Spleen (tissue), 11 donors: ENCODE measurements at regions not wholly inside any gene's neighbourhood (a gene's known extent, or its start where the extent isn't known, plus 50 kb on each side); places are given as distances from the start of the nearest gene placed in this dataset.
"Not testable (repeated sequence)": the region's sequence is repeated elsewhere in the genome, so short reads cannot be mapped to it uniquely, and the experiment has no call there.

ENCODE experiments used
- DNase-seq: peaks from one replicate; pipeline ENCODE4 v3.0.0-alpha.2; 2020
- H3K27ac ChIP-seq, 8 donors: fragments of 200-600 bp; sonication (generic) in 7 of 8; 1 replicate in 4 of 8; 2 replicates in 4 of 8; pipeline versions ENCODE4 v1.5.0 to v1.8.0; 2016 to 2021; ENCODE audit warnings: inconsistent platforms in 4 of 8, mild to moderate bottlenecking in 4 of 8, moderate library complexity in 1 of 8
- H3K27me3 ChIP-seq, 7 donors: fragments of 200-600 bp; sonication (generic) in 6 of 7; replicated peaks in 1 of 7; 1 replicate in 4 of 7; 2 replicates in 3 of 7; pipeline versions ENCODE4 v1.5.0 to v1.8.0; 2016 to 2021; ENCODE audit warnings: inconsistent platforms in 3 of 7, mild to moderate bottlenecking in 1 of 7
- H3K36me3 ChIP-seq, 6 donors: fragments of 200-600 bp; sonication (generic) in 5 of 6; 1 replicate in 4 of 6; 2 replicates in 2 of 6; pipeline versions ENCODE4 v1.5.0 to v1.8.0; 2016 to 2021; ENCODE audit warnings: inconsistent platforms in 2 of 6
- H3K4me1 ChIP-seq, 6 donors: fragments of 200-600 bp; sonication (generic) in 5 of 6; 1 replicate in 3 of 6; 2 replicates in 3 of 6; pipeline versions ENCODE4 v1.5.0 to v1.8.0; 2016 to 2021; ENCODE audit warnings: inconsistent platforms in 3 of 6
- H3K4me3 ChIP-seq, 8 donors: fragments of 200-600 bp; sonication (generic) in 7 of 8; 1 replicate in 4 of 8; 2 replicates in 4 of 8; pipeline versions ENCODE4 v1.5.0 to v1.8.0; 2016 to 2021; ENCODE audit warnings: inconsistent platforms in 4 of 8, mild to moderate bottlenecking in 4 of 8, moderate library complexity in 2 of 8
- H3K9me3 ChIP-seq, 8 donors: fragments of 200-600 bp; sonication (generic) in 7 of 8; 1 replicate in 4 of 8; 2 replicates in 4 of 8; pipeline versions ENCODE4 v1.5.0 to v1.8.0; 2016 to 2021; ENCODE audit warnings: inconsistent platforms in 4 of 8
- POLR2A ChIP-seq, 3 donors: fragments of 450-650 bp; IDR thresholded peaks; one replicate each; pipeline ENCODE4 v1.5.1; 2017; ENCODE audit warnings: antibody characterized with exemption in 3 of 3, mild to moderate bottlenecking in 1 of 3
- POLR2AphosphoS5 ChIP-seq, 3 donors: sonication (generic); formaldehyde crosslinking; IDR thresholded peaks; one replicate each; pipeline ENCODE4 v1.5.1; 2017; ENCODE audit warnings: antibody characterized with exemption in 3 of 3
- WGBS, 5 donors: extraction: QIAGEN DNeasy Blood & Tissue Kit in 3 of 5; methylation state at CpG; one replicate each; pipeline versions ENCODE4 v1.1.5 to v1.1.7; 2013 to 2018; 5-methylcytosine and 5-hydroxymethylcytosine counted together
- intact Hi-C: fragments of 100-400 bp; cut with DNase I; formaldehyde crosslinking; loops from one replicate; pipeline ENCODE4 v1.15.0; 2023; ENCODE audit warnings: low total_unique reads
- TF ChIP-seq, protein P1 (sequence below), 11 experiments: fragments of 200-600 bp in 7 of 11; fragments of 450-650 bp in 4 of 11; sonication (generic) in 4 of 11; IDR thresholded peaks in 8 of 11; conservative IDR thresholded peaks in 3 of 11; 1 replicate in 7 of 11; 2 replicates in 4 of 11; pipeline versions ENCODE4 v1.4.0 to v1.8.0; 2016 to 2021; ENCODE audit warnings: antibody characterized with exemption in 11 of 11, inconsistent platforms in 4 of 11, mild to moderate bottlenecking in 1 of 11
- donor health status: healthy with polysubstance abuse.
- donor health status: DM: no; HTN: no; CAD: no; lungs with moderate emphysema.
- donor health status: DM: no; HTN: no; CAD: no.
- donor health status: Bipolar disorder and iron deficiency.
- donor health status: healthy.
- donor health status: DM: no; HTN: no; CAD: no.
- donor health status: DM: yes; HTN: yes; CAD: no.

DNA sequence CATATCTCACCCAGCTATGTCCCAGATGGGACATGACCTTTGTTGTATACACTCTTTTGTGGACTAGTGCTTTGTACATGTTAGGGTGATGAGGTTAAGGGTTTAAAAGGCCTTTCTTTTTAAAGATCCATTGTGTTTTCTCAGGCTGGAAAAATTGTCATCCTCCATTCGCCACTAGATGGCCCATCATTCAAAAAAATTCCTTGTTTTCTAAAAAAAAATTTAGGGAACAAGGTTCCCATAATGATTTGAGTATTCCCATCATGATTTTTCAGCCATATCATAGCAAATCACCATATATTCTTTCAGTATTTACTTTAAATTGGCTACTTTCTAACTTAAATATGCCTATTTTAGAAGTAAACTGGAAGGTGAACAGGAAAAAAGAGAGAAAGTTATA, 91.9 kb upstream of the TMEM164 start:
- TF ChIP-seq, protein P1, sequence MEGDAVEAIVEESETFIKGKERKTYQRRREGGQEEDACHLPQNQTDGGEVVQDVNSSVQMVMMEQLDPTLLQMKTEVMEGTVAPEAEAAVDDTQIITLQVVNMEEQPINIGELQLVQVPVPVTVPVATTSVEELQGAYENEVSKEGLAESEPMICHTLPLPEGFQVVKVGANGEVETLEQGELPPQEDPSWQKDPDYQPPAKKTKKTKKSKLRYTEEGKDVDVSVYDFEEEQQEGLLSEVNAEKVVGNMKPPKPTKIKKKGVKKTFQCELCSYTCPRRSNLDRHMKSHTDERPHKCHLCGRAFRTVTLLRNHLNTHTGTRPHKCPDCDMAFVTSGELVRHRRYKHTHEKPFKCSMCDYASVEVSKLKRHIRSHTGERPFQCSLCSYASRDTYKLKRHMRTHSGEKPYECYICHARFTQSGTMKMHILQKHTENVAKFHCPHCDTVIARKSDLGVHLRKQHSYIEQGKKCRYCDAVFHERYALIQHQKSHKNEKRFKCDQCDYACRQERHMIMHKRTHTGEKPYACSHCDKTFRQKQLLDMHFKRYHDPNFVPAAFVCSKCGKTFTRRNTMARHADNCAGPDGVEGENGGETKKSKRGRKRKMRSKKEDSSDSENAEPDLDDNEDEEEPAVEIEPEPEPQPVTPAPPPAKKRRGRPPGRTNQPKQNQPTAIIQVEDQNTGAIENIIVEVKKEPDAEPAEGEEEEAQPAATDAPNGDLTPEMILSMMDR (IDR thresholded peaks at IDR 0.05 in 8 of 11, conservative IDR thresholded peaks at IDR 0.05 in 3 of 11): peak in 5 of 11 experiments; percentile 12 to 33 (median 25)
- TF ChIP-seq POLR2A (IDR thresholded peaks at IDR 0.05): no peak
- intact Hi-C loops: no loop called here
- Histone ChIP-seq H3K9me3 (no peaks in the 10 kb centered on the region), H3K27ac (no peak overlapping the region), H3K36me3 (no peaks in the 10 kb centered on the region), H3K27me3 (peaks cover 0 to 7% (median 5%) of the 10 kb centered on the region in 7 donors), H3K4me3 (no peak overlapping the region), H3K4me1 (no peaks in the 10 kb centered on the region)
- no peak for DNase-seq
- WGBS, 5 donors: 12 to 52% (median 27%) methylated on average over 1 of the region's 1 CpG

DNA sequence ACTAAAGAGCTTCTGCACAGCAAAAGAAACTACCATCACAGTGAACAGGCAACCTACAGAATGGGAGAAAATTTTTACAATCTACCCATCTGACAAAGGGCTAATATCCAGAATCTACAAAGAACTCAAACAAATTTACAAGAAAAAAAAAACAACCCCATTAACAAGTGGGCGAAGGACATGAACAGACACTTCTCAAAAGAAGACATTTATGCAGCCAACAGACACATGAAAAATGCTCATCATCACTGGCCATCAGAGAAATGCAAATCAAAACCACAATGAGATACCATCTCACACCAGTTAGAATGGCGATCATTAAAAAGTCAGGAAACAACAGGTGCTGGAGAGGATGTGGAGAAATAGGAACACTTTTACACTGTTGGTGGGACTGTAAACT, 89.9 kb upstream of the TMEM164 start:
- intact Hi-C loops, H3K27ac ChIP-seq, H3K4me3 ChIP-seq, H3K27me3 ChIP-seq, H3K4me1 ChIP-seq, H3K9me3 ChIP-seq, DNase-seq, H3K36me3 ChIP-seq: not testable (repeated sequence)
- 90 to 100% (median 100%) methylated on average over 1 to 2 of the region's 2 CpGs for WGBS, 5 donors

DNA sequence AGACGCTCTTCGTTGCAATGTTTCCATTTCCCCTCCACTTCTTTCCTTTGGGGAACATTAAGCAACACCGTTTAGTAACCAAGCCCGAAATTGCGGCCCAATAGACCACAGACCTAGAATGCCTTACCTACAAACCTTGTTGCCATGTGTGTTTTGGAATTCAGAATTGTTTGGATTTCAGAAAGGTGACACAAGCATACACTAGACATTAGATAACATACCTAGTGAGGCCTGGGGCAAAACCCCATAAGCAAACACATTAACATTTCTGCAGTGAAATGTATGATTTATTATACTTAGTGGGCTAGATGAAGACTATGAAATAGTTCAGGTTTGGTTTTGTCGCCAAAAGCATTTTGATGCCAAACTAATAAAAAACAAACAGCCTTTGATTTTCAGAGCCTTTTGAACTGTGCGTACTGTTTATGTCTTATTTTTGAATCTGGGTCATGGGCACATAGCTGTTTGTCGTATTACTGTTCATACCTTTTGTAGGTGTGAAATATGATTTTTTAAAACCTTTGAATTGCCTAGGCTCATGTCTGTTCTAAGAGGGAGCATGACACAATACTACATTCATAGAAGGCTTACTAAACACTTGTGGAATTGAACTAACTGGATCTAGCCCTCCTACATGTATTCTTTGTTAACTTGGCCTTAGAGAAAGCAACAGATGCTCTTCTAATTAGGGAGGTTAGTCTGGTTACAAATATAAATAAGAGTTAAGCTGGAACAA, 88.6 kb upstream of the TMEM164 start:
- H3K36me3 ChIP-seq: no peaks in the 10 kb centered on the region
- no peak for DNase-seq
- WGBS, 5 donors: 75 to 87% (median 80%) methylated on average over 6 to 8 of the region's 8 CpGs
- H3K9me3 ChIP-seq: no peaks in the 10 kb centered on the region
- no peaks in the 10 kb centered on the region for H3K4me1 ChIP-seq
- TF ChIP-seq, protein P1 (IDR thresholded peaks at IDR 0.05 in 8 of 11, conservative IDR thresholded peaks at IDR 0.05 in 3 of 11): no peak
- no peak overlapping the region for H3K4me3 ChIP-seq
- no peak overlapping the region for H3K27ac ChIP-seq
- intact Hi-C loops: no loop called here
- peaks cover 0 to 7% (median 0%) of the 10 kb centered on the region in 7 donors for H3K27me3 ChIP-seq

DNA sequence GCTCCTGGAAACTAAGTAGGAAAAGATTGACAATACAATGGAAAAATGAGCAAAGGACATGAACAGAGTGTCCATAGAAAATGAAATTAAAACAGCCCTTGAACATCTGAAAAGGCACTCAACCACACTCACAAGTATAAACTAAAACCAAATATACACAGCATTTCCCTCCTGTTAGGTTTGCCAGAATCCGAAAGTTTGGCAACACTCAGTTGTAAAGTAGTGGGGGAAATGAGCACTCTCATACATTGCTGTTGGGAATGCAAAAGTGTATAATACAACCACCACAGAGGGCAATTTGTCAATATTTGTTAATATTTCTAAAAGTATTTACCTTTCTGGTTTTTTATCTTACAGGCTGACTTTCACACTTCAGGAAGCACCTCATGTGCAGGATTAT, 84.2 kb upstream of the TMEM164 start:
- no peak overlapping the region for H3K4me3 ChIP-seq
- no peaks in the 10 kb centered on the region for H3K36me3 ChIP-seq
- no peak for DNase-seq
- H3K27ac ChIP-seq: no peak overlapping the region
- TF ChIP-seq POLR2AphosphoS5 (IDR thresholded peaks at IDR 0.05): no peak
- no peaks in the 10 kb centered on the region for H3K27me3 ChIP-seq
- H3K4me1 ChIP-seq: no peaks in the 10 kb centered on the region
- intact Hi-C loops: no loop called here
- no peaks in the 10 kb centered on the region for H3K9me3 ChIP-seq
- 66 to 81% (median 76%) methylated on average over 1 of the region's 1 CpG for WGBS, 5 donors

DNA sequence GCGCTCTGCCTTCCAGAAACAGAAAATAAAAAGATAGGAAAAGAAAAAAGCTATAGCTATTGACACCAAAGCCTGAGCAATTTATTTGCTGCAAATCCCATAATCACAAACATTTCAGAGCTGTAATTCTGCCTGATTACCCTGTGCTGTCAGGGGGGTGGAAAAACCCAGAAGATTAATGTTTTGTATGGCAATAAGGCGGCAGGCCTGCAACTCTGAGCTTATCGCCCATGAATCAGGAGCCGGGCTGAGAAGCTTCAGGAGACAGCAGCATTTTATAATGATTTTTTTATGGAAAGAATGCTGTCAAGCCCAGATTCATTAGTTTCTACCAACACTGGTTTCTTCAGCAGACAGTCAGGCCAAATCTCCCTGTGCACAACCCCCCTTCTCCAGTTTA, 82.6 kb upstream of the TMEM164 start:
- 81 to 93% (median 85%) methylated on average over 4 of the region's 4 CpGs for WGBS, 5 donors
- Histone ChIP-seq H3K27ac (no peak overlapping the region), H3K4me1 (no peaks in the 10 kb centered on the region), H3K36me3 (no peaks in the 10 kb centered on the region), H3K9me3 (no peaks in the 10 kb centered on the region), H3K27me3 (no peaks in the 10 kb centered on the region), H3K4me3 (no peak overlapping the region)
- TF ChIP-seq, protein P1 (IDR thresholded peaks at IDR 0.05 in 8 of 11, conservative IDR thresholded peaks at IDR 0.05 in 3 of 11): no peak
- no peak for TF ChIP-seq POLR2AphosphoS5 (IDR thresholded peaks at IDR 0.05)
- no peak for TF ChIP-seq POLR2A (IDR thresholded peaks at IDR 0.05)
- no peak for DNase-seq
- intact Hi-C loops: no loop called here
